ENCODE measurements at regions not wholly inside any gene's neighbourhood (a gene's known extent, or its start where the extent isn't known, plus 50 kb on each side); places are given as distances from the start of the nearest gene placed in this dataset.

DNA sequence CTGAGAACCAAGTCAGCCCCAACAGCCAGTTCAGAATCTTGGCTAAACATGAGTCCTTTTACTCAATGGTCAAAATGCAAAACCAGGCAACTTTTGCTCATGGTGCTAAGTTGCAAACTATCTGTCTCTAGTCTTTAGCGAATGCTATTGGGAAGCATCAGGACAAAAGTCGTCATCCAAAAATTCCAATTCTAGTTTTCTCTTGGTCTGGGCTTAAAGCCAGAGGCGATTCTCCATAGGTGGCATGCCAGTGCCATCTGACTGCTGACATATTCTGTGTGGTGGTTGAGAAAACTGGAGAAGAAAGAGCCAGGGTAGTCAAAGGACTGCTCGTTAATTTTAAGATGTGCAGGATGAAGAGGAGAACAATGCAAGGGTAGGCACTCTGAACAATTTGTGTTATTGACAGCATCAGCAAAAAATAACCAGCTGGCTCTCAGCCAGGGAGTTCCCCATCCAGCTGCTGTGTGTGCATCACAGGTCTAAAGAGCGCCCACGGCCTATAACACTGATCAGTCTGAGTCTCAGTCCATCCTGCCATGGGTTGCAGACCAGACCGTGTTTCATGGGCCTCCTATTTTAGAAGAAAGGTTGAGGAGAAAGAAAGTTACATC is 313.6 kb downstream of the ALDH8A1 start:
- Histone ChIP-seq H4K91ac (replicated peaks; ENCODE audit: insufficient read length, low read length) (no peak overlapping the region), H2AFZ (ENCODE audit: low read length) (no peak overlapping the region), H3K36me3 (ENCODE audit: control insufficient read depth in 2 of 4, insufficient read depth in 4 of 4, low read length in 3 of 4) (no peaks in the 10 kb centered on the region), H4K5ac (ENCODE audit: insufficient read length, low read depth, low read length) (no peak overlapping the region), H2BK20ac (ENCODE audit: low read length) (no peak overlapping the region), H3K4me3 (ENCODE audit: extremely low read depth in 1 of 4, insufficient read depth in 2 of 4, low read depth in 3 of 4, low read length in 4 of 4) (no peak overlapping the region), H3K9ac (replicated peaks in 1 of 4; ENCODE audit: extremely low read depth in 1 of 4, low read depth in 3 of 4, low read length in 3 of 4) (no peak overlapping the region), H3K14ac (ENCODE audit: insufficient read length) (no peak overlapping the region), H4K8ac (ENCODE audit: extremely low read depth, insufficient read depth, low read length) (no peak overlapping the region), H2BK12ac (ENCODE audit: low read depth, low read length) (no peak overlapping the region), H3K23me2 (ENCODE audit: low read depth, low read length) (no peaks in the 10 kb centered on the region), H3K4me2 (ENCODE audit: insufficient read depth in 1 of 2, low read depth in 2 of 2, low read length in 2 of 2) (no peak overlapping the region), H3K4me1 (replicated peaks in 1 of 4; ENCODE audit: control insufficient read depth in 3 of 4, insufficient read depth in 4 of 4, low read length in 3 of 4) (peaks cover 0 to 6% (median 0%) of the 10 kb centered on the region in 4 experiments; a peak in 3 of 7 replicates), H2BK5ac (ENCODE audit: low read depth, low read length) (no peak overlapping the region), H3K23ac (ENCODE audit: insufficient read length) (no peak overlapping the region), H3K4ac (replicated peaks; ENCODE audit: insufficient read length, low read depth, low read length) (no peak overlapping the region), H3K56ac (replicated peaks; ENCODE audit: insufficient read length, low read depth, low read length) (no peak overlapping the region), H4K20me1 (replicated peaks in 1 of 2; ENCODE audit: control insufficient read depth in 1 of 2, insufficient read depth in 2 of 2, low read length in 2 of 2) (no peaks in the 10 kb centered on the region), H3K18ac (ENCODE audit: extremely low read depth, low read length) (no peak overlapping the region), H3K9me3 (ENCODE audit: insufficient read depth in 2 of 2, low read depth in 1 of 2, low read length in 1 of 2) (peaks cover 0 to 10% of the 10 kb centered on the region in 2 experiments; a peak in 1 of 4 replicates), H2BK15ac (ENCODE audit: low read length) (no peak overlapping the region), H3K79me1 (ENCODE audit: low read depth, low read length) (no peaks in the 10 kb centered on the region), H3K79me2 (ENCODE audit: control insufficient read depth in 1 of 2, insufficient read depth in 2 of 2, low read length in 2 of 2) (no peaks in the 10 kb centered on the region), H2AK5ac (ENCODE audit: low read depth, low read length) (no peak overlapping the region), H3K27ac (ENCODE audit: low read depth, low read length) (no peak overlapping the region), H2BK120ac (replicated peaks; ENCODE audit: low read depth, low read length) (no peak overlapping the region), H3K27me3 (replicated peaks in 1 of 4; ENCODE audit: control insufficient read depth in 3 of 4, extremely low read depth in 1 of 4, insufficient read depth in 3 of 4, low read length in 3 of 4) (no peaks in the 10 kb centered on the region)
- WGBS, 2 experiments (ENCODE audit: extremely low coverage in 1 of 2, insufficient coverage in 1 of 2, insufficient read length in 1 of 2, insufficient replicate concordance in 2 of 2, low coverage in 1 of 2, low lambda C conversion rate in 2 of 2, missing lambda C conversion rate in 1 of 2), result 86% methylated on average over 7 of the region's 7 CpGs; no CpG with 5 or more reads in 1 of the 2 experiments
- FAIRE-seq, result no peak
- TF ChIP-seq, protein P1, sequence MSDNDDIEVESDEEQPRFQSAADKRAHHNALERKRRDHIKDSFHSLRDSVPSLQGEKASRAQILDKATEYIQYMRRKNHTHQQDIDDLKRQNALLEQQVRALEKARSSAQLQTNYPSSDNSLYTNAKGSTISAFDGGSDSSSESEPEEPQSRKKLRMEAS (IDR thresholded peaks at IDR 0.05), result no peak
- TF ChIP-seq EZH2 (IDR thresholded peaks at IDR 0.05; ENCODE audit: low read depth, low read length, severe bottlenecking) (no peak), ASH2L (IDR thresholded peaks at IDR 0.05; ENCODE audit: low read length) (no peak), CTBP2 (IDR thresholded peaks at IDR 0.05; ENCODE audit: borderline replicate concordance, insufficient read depth, insufficient read length, low read length) (no peak), RFX5 (IDR thresholded peaks at IDR 0.05; ENCODE audit: borderline replicate concordance, low read depth, low read length) (no peak), SP2 (IDR thresholded peaks at IDR 0.05; ENCODE audit: low read length) (no peak), SIX5 (IDR thresholded peaks at IDR 0.05; ENCODE audit: low read depth, low read length) (no peak), POU5F1 (IDR thresholded peaks at IDR 0.05; ENCODE audit: low read depth, low read length) (no peak), TAF7 (optimal IDR thresholded peaks at IDR 0.05; ENCODE audit: borderline replicate concordance, low read depth, low read length) (no peak), BCL11A (IDR thresholded peaks at IDR 0.05; ENCODE audit: low read depth in 2 of 2, low read length in 2 of 2) (no peak), SP1 (IDR thresholded peaks at IDR 0.05; ENCODE audit: low read depth, low read length) (no peak), EP300 (IDR thresholded peaks at IDR 0.05; ENCODE audit: borderline replicate concordance in 1 of 2, low read depth in 2 of 2, low read length in 2 of 2) (no peak), SIRT6 (IDR thresholded peaks at IDR 0.05; ENCODE audit: low read length) (no peak), EGR1 (IDR thresholded peaks at IDR 0.05; ENCODE audit: borderline replicate concordance, low read depth, low read length) (no peak)
- CTCF ChIA-PET (ENCODE audit: partially characterized antibody), result interaction anchor here (1.3 to 2.1 kb wide), 2 partner anchors 14 to 15 kb away, joined by 3 to 5 read pairs; no protein-coding TSS in a partner anchor
- DNase-seq (ENCODE audit: low read depth in 1 of 2, low spot score in 2 of 2), result no peak
- POLR2A ChIA-PET (ENCODE audit: partially characterized antibody), result no interaction called here
